Ishikawa (cell line): ENCODE measurements at regions not wholly inside any gene's neighbourhood (a gene's known extent, or its start where the extent isn't known, plus 50 kb on each side); places are given as distances from the start of the nearest gene placed in this dataset.

Experiments
- FOXM1 ChIP-seq: IDR thresholded peaks from 2 replicates; pipeline ENCODE4 v1.6.1; 2012; ENCODE audit warnings: low read depth, borderline replicate concordance
- TCF12 ChIP-seq: IDR thresholded peaks from 2 replicates; pipeline ENCODE4 v1.6.1; 2012; ENCODE audit warnings: low read depth
- TEAD4 ChIP-seq: IDR thresholded peaks from 2 replicates; pipeline ENCODE4 v1.6.1; 2012
- YY1 ChIP-seq: IDR thresholded peaks from 2 replicates; pipeline ENCODE4 v1.6.1; 2012; ENCODE audit warnings: low read depth
- ZBTB7A ChIP-seq: IDR thresholded peaks from 2 replicates; pipeline ENCODE4 v1.6.1; 2012; ENCODE audit warnings: low read depth
- TF ChIP-seq, protein P1 (sequence below): IDR thresholded peaks from 2 replicates; pipeline ENCODE4 v1.6.1; 2012

DNA sequence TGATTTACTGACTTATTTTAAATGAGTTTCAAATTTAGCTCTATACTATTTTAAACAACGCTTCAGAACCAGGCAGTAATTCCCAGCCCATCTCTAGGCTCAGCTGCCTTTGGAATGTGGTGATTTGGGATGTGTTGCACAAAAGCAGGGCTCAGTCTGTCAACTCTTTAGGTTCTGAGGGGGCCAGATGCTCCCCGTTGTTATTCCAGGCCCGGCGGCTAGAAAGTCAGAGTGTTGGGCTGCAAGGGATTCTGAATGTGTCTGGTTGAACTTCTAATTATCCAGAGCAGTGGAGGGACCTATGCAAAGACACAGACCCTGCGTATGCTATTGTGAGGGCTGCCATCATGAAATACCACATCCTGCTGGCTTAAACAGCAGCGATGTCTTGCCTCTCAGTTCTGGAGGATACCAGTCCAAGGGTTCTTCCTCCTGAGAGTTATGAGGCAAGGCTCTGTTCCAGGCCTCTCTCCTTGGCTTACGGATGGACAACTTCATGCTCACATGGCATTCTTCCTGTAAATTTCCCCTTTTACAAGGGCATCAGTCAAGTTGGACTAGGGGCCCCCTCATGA is 123.2 kb upstream of the TRIM2 start:
- TF ChIP-seq YY1: no peak
- TF ChIP-seq TEAD4: no peak
- no peak for TF ChIP-seq TCF12
- no peak for TF ChIP-seq FOXM1
- no peak for TF ChIP-seq ZBTB7A
- TF ChIP-seq, protein P1, sequence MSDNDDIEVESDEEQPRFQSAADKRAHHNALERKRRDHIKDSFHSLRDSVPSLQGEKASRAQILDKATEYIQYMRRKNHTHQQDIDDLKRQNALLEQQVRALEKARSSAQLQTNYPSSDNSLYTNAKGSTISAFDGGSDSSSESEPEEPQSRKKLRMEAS: no peak
